ENCODE measurements at regions not wholly inside any gene's neighbourhood (a gene's known extent, or its start where the extent isn't known, plus 50 kb on each side); places are given as distances from the start of the nearest gene placed in this dataset.

DNA sequence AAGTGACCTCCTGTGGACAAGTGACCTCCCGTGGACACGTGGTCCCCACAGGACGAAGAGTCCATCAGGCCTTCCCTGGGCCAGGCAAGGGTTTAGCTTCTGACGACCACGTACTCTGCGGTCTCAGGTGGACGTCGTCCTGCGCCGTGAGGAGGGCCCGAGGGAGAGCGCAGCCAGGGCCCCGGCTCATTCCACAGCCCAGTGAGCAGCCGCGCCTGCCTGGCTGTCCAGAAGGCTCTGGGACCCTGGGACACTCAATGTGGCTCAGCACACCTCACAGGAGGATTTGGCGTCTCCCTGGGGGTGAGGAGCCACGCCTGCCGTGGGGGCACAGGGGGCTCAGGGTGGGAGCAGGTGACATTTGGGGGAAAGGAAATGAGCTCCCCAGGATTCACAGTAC lies 64.4 kb upstream of the CFAP46 start:
- H3K4me3 ChIP-seq (ENCODE audit: low read depth, poor library complexity, severe bottlenecking), result no peak overlapping the region
- intact Hi-C loops (cut with DNase I; ENCODE audit: low total_unique reads), result no loop called here
- WGBS, 2 donors, result 87 to 92% methylated on average over 12 to 18 of the region's 18 CpGs
- TF ChIP-seq POLR2A (IDR thresholded peaks at IDR 0.05) (no peak), CTCF (IDR thresholded peaks at IDR 0.05) (no peak)
- DNase-seq (ENCODE audit: low spot score in 2 of 2), result no peak

- intact Hi-C loops (cut with DNase I; ENCODE audit: low total_unique reads), result no loop called here
- DNase-seq (ENCODE audit: low spot score in 2 of 2), result no peak
- no peak overlapping the region for H3K4me3 ChIP-seq (ENCODE audit: low read depth, poor library complexity, severe bottlenecking)
- WGBS, 2 donors, result 84 to 86% methylated on average over 9 of the region's 10 CpGs
- TF ChIP-seq CTCF (IDR thresholded peaks at IDR 0.05) (no peak), POLR2A (IDR thresholded peaks at IDR 0.05) (no peak)
Measured at GRCh38 chr10:133006202-133006601, 63.8 kb upstream of the CFAP46 start.

GRCh38 chr10:133004478-133004877 lies 62.1 kb upstream of the CFAP46 start:
- 71 to 73% methylated on average over 10 of the region's 10 CpGs for WGBS, 2 donors
- TF ChIP-seq POLR2A (IDR thresholded peaks at IDR 0.05), result no peak
- TF ChIP-seq CTCF (IDR thresholded peaks at IDR 0.05), result no peak
- H3K4me3 ChIP-seq (ENCODE audit: low read depth, poor library complexity, severe bottlenecking), result no peak overlapping the region
- DNase-seq (ENCODE audit: low spot score in 2 of 2), result no peak
- intact Hi-C loops (cut with DNase I; ENCODE audit: low total_unique reads), result no loop called here

GRCh38 chr10:133003188-133003587 lies 60.8 kb upstream of the CFAP46 start:
- DNase-seq (ENCODE audit: low spot score in 2 of 2), result no peak
- intact Hi-C loops (cut with DNase I; ENCODE audit: low total_unique reads), result no loop called here
- TF ChIP-seq POLR2A (IDR thresholded peaks at IDR 0.05) (no peak), CTCF (IDR thresholded peaks at IDR 0.05) (no peak)
- 61% methylated on average over 3 of the region's 3 CpGs for WGBS, 2 donors
- no peak overlapping the region for H3K4me3 ChIP-seq (ENCODE audit: low read depth, poor library complexity, severe bottlenecking)

DNA sequence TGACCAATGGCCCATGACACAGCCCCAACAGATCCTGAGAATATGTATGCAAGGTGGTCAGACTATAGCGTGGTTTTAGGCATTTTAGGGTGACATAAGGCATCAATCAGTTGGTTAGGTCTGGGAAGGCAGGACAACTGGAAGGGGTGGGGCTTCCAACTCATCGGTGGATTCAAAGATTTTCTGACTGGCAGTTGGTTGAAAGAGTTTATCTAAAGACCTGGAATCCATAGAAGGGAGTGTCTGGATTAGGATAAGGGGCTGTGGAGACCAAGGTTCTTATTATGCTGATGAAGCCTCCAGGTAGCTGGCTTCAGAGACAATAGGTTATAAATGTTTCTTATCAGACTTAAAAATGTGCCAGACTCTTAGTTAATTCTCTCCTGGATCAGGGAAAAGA lies 60.3 kb upstream of the CFAP46 start:
- WGBS, 2 donors, result 54 to 56% methylated on average over 2 of the region's 2 CpGs
- H3K4me3 ChIP-seq (ENCODE audit: low read depth, poor library complexity, severe bottlenecking), result no peak overlapping the region
- intact Hi-C loops (cut with DNase I; ENCODE audit: low total_unique reads), result no loop called here
- no peak for TF ChIP-seq CTCF (IDR thresholded peaks at IDR 0.05)
- TF ChIP-seq POLR2A (IDR thresholded peaks at IDR 0.05), result no peak
- DNase-seq (ENCODE audit: low spot score in 2 of 2), result no peak

DNA sequence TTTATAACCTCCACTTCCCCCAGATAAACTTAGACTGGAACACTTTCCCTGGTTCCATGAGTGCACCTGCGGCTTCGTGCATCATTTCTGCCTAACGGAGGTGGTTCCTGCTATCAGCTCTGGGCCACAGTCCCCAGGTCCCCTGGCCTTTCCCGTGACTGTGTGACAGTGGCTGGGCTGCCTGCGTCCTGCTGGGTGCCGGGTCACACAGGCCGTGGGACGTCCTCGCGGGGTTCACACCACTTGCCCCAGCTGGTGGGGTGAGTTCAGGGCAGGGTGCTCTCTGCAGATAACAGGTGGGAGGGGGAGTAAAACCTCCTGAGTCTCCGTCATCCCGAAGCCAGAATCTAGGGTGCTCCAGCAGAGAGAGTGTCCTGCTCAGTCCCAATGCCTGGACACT lies 58.7 kb upstream of the CFAP46 start:
- DNase-seq (ENCODE audit: low spot score in 2 of 2), result no peak
- intact Hi-C loops (cut with DNase I; ENCODE audit: low total_unique reads), result no loop called here
- TF ChIP-seq POLR2A (IDR thresholded peaks at IDR 0.05) (no peak), CTCF (IDR thresholded peaks at IDR 0.05) (no peak)
- H3K4me3 ChIP-seq (ENCODE audit: low read depth, poor library complexity, severe bottlenecking), result no peak overlapping the region
- WGBS, 2 donors, result 85 to 93% methylated on average over 12 of the region's 12 CpGs
